Astrocyte (in vitro differentiated cells and primary cell): ENCODE measurements at regions not wholly inside any gene's neighbourhood (a gene's known extent, or its start where the extent isn't known, plus 50 kb on each side); places are given as distances from the start of the nearest gene placed in this dataset.
"Not testable (repeated sequence)": the region's sequence is repeated elsewhere in the genome, so short reads cannot be mapped to it uniquely, and the experiment has no call there.

ENCODE experiments used
- CTCF ChIP-seq: IDR thresholded peaks from 2 replicates; pipeline ENCODE4 v1.5.1; 2011; ENCODE audit warnings: low read depth, mild to moderate bottlenecking, inconsistent platforms, low read length, moderate library complexity; ENCODE audit not compliant: insufficient read depth
- EZH2 ChIP-seq: IDR thresholded peaks from 2 replicates; pipeline ENCODE4 v1.6.1; 2012; ENCODE audit warnings: mild to moderate bottlenecking, low read length, inconsistent platforms; ENCODE audit not compliant: insufficient read depth

DNA sequence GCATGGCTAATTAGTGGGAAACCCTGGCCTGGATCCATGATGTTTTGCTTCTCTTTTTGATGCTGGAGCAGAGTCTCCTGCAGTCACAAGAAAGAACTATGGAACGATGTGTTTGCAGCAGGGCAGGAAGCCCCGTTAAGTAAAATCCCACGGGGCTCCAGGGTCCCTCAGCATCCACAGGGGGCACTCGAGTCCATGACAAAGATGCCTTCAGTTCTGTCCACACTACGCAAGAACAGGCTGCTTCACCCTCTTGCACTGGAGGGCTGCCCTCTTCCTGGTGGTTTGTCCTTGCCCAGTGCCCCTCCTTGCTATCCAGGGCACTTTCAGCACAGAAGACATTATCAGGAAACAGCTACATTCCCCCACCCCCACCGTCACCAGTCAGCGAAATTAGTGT, 196.9 kb downstream of the POTED start:
- TF ChIP-seq CTCF, EZH2: not testable (repeated sequence)
